IPS DF 6.9 (cell line): ENCODE measurements at regions not wholly inside any gene's neighbourhood (a gene's known extent, or its start where the extent isn't known, plus 50 kb on each side); places are given as distances from the start of the nearest gene placed in this dataset.

Source experiments
- DNase-seq: peaks from one replicate; pipeline ENCODE4 v3.0.0-alpha.2; 2013; ENCODE audit warnings: low read depth, low spot score
- H3K27ac ChIP-seq: one replicate; pipeline ENCODE4 v1.5.1; 2013; ENCODE audit warnings: low read length, control low read depth
- H3K27me3 ChIP-seq: 2 replicates; pipeline ENCODE4 v1.6.1; 2013; ENCODE audit warnings: mild to moderate bottlenecking, low read length; ENCODE audit not compliant: control insufficient read depth, insufficient read depth
- H3K36me3 ChIP-seq: 2 replicates; pipeline ENCODE4 v1.6.1; 2013; ENCODE audit warnings: low read length; ENCODE audit not compliant: control insufficient read depth, insufficient read depth
- H3K4me1 ChIP-seq: 2 replicates; pipeline ENCODE4 v1.6.1; 2013; ENCODE audit warnings: low read length; ENCODE audit not compliant: control insufficient read depth, insufficient read depth
- H3K4me3 ChIP-seq: 2 replicates; pipeline ENCODE4 v1.5.1; 2013; ENCODE audit warnings: mild to moderate bottlenecking, low read length
- H3K9me3 ChIP-seq: 2 replicates; pipeline ENCODE4 v1.6.1; 2013; ENCODE audit warnings: low read length, inconsistent platforms; ENCODE audit not compliant: control insufficient read depth, insufficient read depth
- WGBS: extraction: QIAGEN DNeasy Blood & Tissue Kit; methylation state at CpG from one replicate; pipeline ENCODE4 v1.1.7; 2013; ENCODE audit warnings: mixed read lengths, missing lambda C conversion rate; ENCODE audit not compliant: insufficient read length, insufficient coverage; 5-methylcytosine and 5-hydroxymethylcytosine counted together

GRCh38 chr5:133682451-133682850 lies 70.1 kb upstream of the FSTL4 start:
- no peaks in the 10 kb centered on the region for H3K4me1 ChIP-seq
- WGBS = no CpG with 5 or more reads among the region's 4 CpGs
- no peaks in the 10 kb centered on the region for H3K27me3 ChIP-seq

GRCh38 chr5:133681896-133682295 lies 69.6 kb upstream of the FSTL4 start:
- Histone ChIP-seq H3K4me3 (no peak overlapping the region), H3K27ac (no peak overlapping the region), H3K36me3 (no peaks in the 10 kb centered on the region), H3K9me3 (no peaks in the 10 kb centered on the region), H3K27me3 (no peaks in the 10 kb centered on the region), H3K4me1 (no peaks in the 10 kb centered on the region)
- WGBS = no CpG with 5 or more reads among the region's 2 CpGs
- no peak for DNase-seq

More at GRCh38 chr5:133682451-133682850, 70.1 kb upstream of the FSTL4 start:
- H3K4me3 ChIP-seq = no peak overlapping the region
- no peaks in the 10 kb centered on the region for H3K36me3 ChIP-seq
- no peaks in the 10 kb centered on the region for H3K9me3 ChIP-seq
- no peak for DNase-seq
- H3K27ac ChIP-seq = no peak overlapping the region

- WGBS = no CpG with 5 or more reads among the region's 12 CpGs
- Histone ChIP-seq H3K27ac (no peak overlapping the region), H3K4me3 (no peak overlapping the region), H3K27me3 (no peaks in the 10 kb centered on the region), H3K36me3 (no peaks in the 10 kb centered on the region), H3K4me1 (no peaks in the 10 kb centered on the region), H3K9me3 (no peaks in the 10 kb centered on the region)
- DNase-seq = no peak
Measured at GRCh38 chr5:133680830-133681565, 68.7 kb upstream of the FSTL4 start.

GRCh38 chr5:133679534-133679933 lies 67.2 kb upstream of the FSTL4 start:
- Histone ChIP-seq H3K36me3 (no peaks in the 10 kb centered on the region), H3K4me3 (no peak overlapping the region), H3K27me3 (no peaks in the 10 kb centered on the region), H3K9me3 (no peaks in the 10 kb centered on the region), H3K27ac (no peak overlapping the region), H3K4me1 (peaks cover 5% of the 10 kb centered on the region)
- no peak for DNase-seq
- WGBS = no CpG with 5 or more reads among the region's 1 CpG

- DNase-seq = no peak
- no peaks in the 10 kb centered on the region for H3K9me3 ChIP-seq
- H3K4me3 ChIP-seq = no peak overlapping the region
- H3K27ac ChIP-seq = no peak overlapping the region
- H3K36me3 ChIP-seq = no peaks in the 10 kb centered on the region
- peaks cover 5% of the 10 kb centered on the region for H3K4me1 ChIP-seq
- no CpG with 5 or more reads among the region's 13 CpGs for WGBS
- no peaks in the 10 kb centered on the region for H3K27me3 ChIP-seq
Measured at GRCh38 chr5:133675376-133676154, 63.2 kb upstream of the FSTL4 start.

GRCh38 chr5:133670336-133670735 lies 58.0 kb upstream of the FSTL4 start:
- Histone ChIP-seq H3K4me3 (no peak overlapping the region), H3K27me3 (no peaks in the 10 kb centered on the region), H3K9me3 (no peaks in the 10 kb centered on the region), H3K27ac (no peak overlapping the region), H3K36me3 (no peaks in the 10 kb centered on the region), H3K4me1 (peaks cover under 1% of the 10 kb centered on the region)
- no peak for DNase-seq
- WGBS = no CpG with 5 or more reads among the region's 2 CpGs

GRCh38 chr5:133669472-133669871 lies 57.1 kb upstream of the FSTL4 start:
- Histone ChIP-seq H3K9me3 (no peaks in the 10 kb centered on the region), H3K4me3 (no peak overlapping the region), H3K36me3 (no peaks in the 10 kb centered on the region), H3K27me3 (no peaks in the 10 kb centered on the region), H3K4me1 (no peaks in the 10 kb centered on the region), H3K27ac (no peak overlapping the region)
- no CpG with 5 or more reads among the region's 6 CpGs for WGBS
- DNase-seq = no peak

GRCh38 chr5:133668458-133668857 lies 56.1 kb upstream of the FSTL4 start:
- H3K27me3 ChIP-seq = no peaks in the 10 kb centered on the region
- no peaks in the 10 kb centered on the region for H3K36me3 ChIP-seq
- H3K4me3 ChIP-seq = no peak overlapping the region
- DNase-seq = no peak
- no peaks in the 10 kb centered on the region for H3K4me1 ChIP-seq
- no peaks in the 10 kb centered on the region for H3K9me3 ChIP-seq
- no CpG with 5 or more reads among the region's 5 CpGs for WGBS
- no peak overlapping the region for H3K27ac ChIP-seq

GRCh38 chr5:133667217-133667616 lies 54.9 kb upstream of the FSTL4 start:
- no peak overlapping the region for H3K27ac ChIP-seq
- no peaks in the 10 kb centered on the region for H3K9me3 ChIP-seq
- H3K27me3 ChIP-seq = no peaks in the 10 kb centered on the region
- no peak overlapping the region for H3K4me3 ChIP-seq
- no peak for DNase-seq
- no peaks in the 10 kb centered on the region for H3K36me3 ChIP-seq
- no peaks in the 10 kb centered on the region for H3K4me1 ChIP-seq
- no CpG with 5 or more reads among the region's 1 CpG for WGBS

GRCh38 chr5:133665571-133665970 lies 53.2 kb upstream of the FSTL4 start:
- Histone ChIP-seq H3K4me1 (no peaks in the 10 kb centered on the region), H3K4me3 (no peak overlapping the region), H3K36me3 (no peaks in the 10 kb centered on the region), H3K27ac (no peak overlapping the region), H3K27me3 (no peaks in the 10 kb centered on the region), H3K9me3 (no peaks in the 10 kb centered on the region)
- WGBS = no CpG with 5 or more reads among the region's 3 CpGs
- no peak for DNase-seq
